Endothelial cell of umbilical vein (primary cell): ENCODE measurements at regions not wholly inside any gene's neighbourhood (a gene's known extent, or its start where the extent isn't known, plus 50 kb on each side); places are given as distances from the start of the nearest gene placed in this dataset.

ENCODE experiments used
- BruUV-seq: library from RNA; stranded (reverse); fragments of 400-500 nt; replicated peaks from 2 replicates; lab custom pipeline; 2021; lab: Mats Ljungman, UMichigan
- CTCF ChIA-PET: fragments of 300-600, 350-600 bp; sonication (Branson Sonifier 250); formaldehyde crosslinking; loops from one replicate; lab custom pipeline; 2021; ENCODE audit warnings: antibody characterized with exemption, inconsistent platforms; lab: Charles Lee
- POLR2A ChIA-PET: fragments of 300-600, 350-600 bp; sonication (Branson Sonifier 250); formaldehyde crosslinking; loops from one replicate; lab custom pipeline; 2021; ENCODE audit warnings: antibody characterized with exemption, inconsistent platforms; lab: Charles Lee
- DNase-seq: peaks from one replicate; pipeline ENCODE4 v3.0.0-alpha.2; 2011; ENCODE audit warnings: low read depth, low spot score
- FAIRE-seq: peaks from 2 replicates; lab custom pipeline; 2011; peaks lifted over from hg19 to GRCh38; lab: Jason Lieb, UNC
- H2AFZ ChIP-seq: 2 replicates; pipeline ENCODE4 v1.6.0; 2012; ENCODE audit warnings: low read depth, low read length, control low read depth, inconsistent platforms
- H3K27ac ChIP-seq: 2 replicates; pipeline ENCODE4 v1.5.1; 2011; ENCODE audit warnings: low read depth, mild to moderate bottlenecking, control low read depth, low read length, moderate library complexity; ENCODE audit not compliant: insufficient read depth
- H3K27me3 ChIP-seq, 2 experiments: 2 replicates each; pipeline versions ENCODE4 v1.6.0 to v1.6.1; 2011; ENCODE audit warnings: low read length in 2 of 2, mixed read lengths in 1 of 2; ENCODE audit not compliant: control insufficient read depth in 2 of 2, insufficient read depth in 2 of 2
- H3K36me3 ChIP-seq, 2 experiments: 2 replicates in 1 of 2; 3 replicates in 1 of 2; pipeline ENCODE4 v1.5.1; 2011; ENCODE audit warnings: low read length in 2 of 2, mild to moderate bottlenecking in 1 of 2, moderate library complexity in 1 of 2; ENCODE audit not compliant: control insufficient read depth in 2 of 2, insufficient read depth in 2 of 2; ENCODE audit errors: extremely low read depth in 1 of 2
- H3K4me1 ChIP-seq: 3 replicates; pipeline ENCODE4 v1.5.1; 2011; ENCODE audit warnings: mild to moderate bottlenecking, low read length; ENCODE audit not compliant: control insufficient read depth, insufficient read depth; ENCODE audit errors: extremely low read depth
- H3K4me2 ChIP-seq: 2 replicates; pipeline ENCODE4 v1.6.1; 2011; ENCODE audit warnings: low read length, control low read depth, mixed read lengths; ENCODE audit not compliant: insufficient read depth
- H3K4me3 ChIP-seq, 3 experiments: fragments of 200-600 bp in 1 of 3; sonication (generic), shearing (Covaris generic) in 1 of 3; replicated peaks in 1 of 3; 2 replicates each; pipeline ENCODE4 v1.5.1; 2011 to 2016; ENCODE audit warnings: control low read depth in 3 of 3, low read length in 3 of 3, mild to moderate bottlenecking in 2 of 3, inconsistent platforms in 1 of 3, low read depth in 1 of 3, moderate library complexity in 1 of 3; ENCODE audit not compliant: insufficient read depth in 1 of 3
- H3K79me2 ChIP-seq: 2 replicates; pipeline ENCODE4 v1.6.0; 2012; ENCODE audit warnings: low read length, inconsistent platforms; ENCODE audit not compliant: control insufficient read depth, insufficient read depth
- H3K9ac ChIP-seq: replicated peaks from 2 replicates; pipeline ENCODE3; 2011; ENCODE audit warnings: low read length, control low read depth; ENCODE audit not compliant: insufficient read depth; ENCODE audit errors: extremely low read depth
- H3K9me1 ChIP-seq: replicated peaks from 3 replicates; pipeline ENCODE4 v1.6.0; 2011; ENCODE audit warnings: mild to moderate bottlenecking, low read length; ENCODE audit not compliant: control insufficient read depth, insufficient read depth; ENCODE audit errors: extremely low read depth
- H3K9me3 ChIP-seq: replicated peaks from 2 replicates; pipeline ENCODE4 v1.5.1; 2012; ENCODE audit warnings: low read length, inconsistent platforms; ENCODE audit not compliant: control insufficient read depth, insufficient read depth
- H4K20me1 ChIP-seq: replicated peaks from 2 replicates; pipeline ENCODE3; 2011; ENCODE audit warnings: mild to moderate bottlenecking, low read length; ENCODE audit not compliant: control insufficient read depth, insufficient read depth; ENCODE audit errors: extremely low read depth
- EZH2 ChIP-seq: IDR thresholded peaks from 2 replicates; pipeline ENCODE4 v1.6.1; 2012; ENCODE audit warnings: borderline replicate concordance, low read depth, mild to moderate bottlenecking, moderate library complexity, low read length, inconsistent platforms; ENCODE audit not compliant: severe bottlenecking
- FOS ChIP-seq: IDR thresholded peaks from 2 replicates; pipeline ENCODE4 v1.6.1; 2011; ENCODE audit warnings: mild to moderate bottlenecking, low read length, moderate library complexity, borderline replicate concordance; ENCODE audit not compliant: insufficient read depth
- GATA2 ChIP-seq: IDR thresholded peaks from 2 replicates; pipeline ENCODE4 v1.7.0; 2011; ENCODE audit warnings: low read depth, mild to moderate bottlenecking, moderate library complexity, mixed read lengths, low read length; ENCODE audit not compliant: insufficient read length, insufficient read depth
- JUN ChIP-seq: IDR thresholded peaks from 2 replicates; pipeline ENCODE4 v1.6.1; 2011; ENCODE audit warnings: borderline replicate concordance, low read depth; ENCODE audit not compliant: insufficient read length, insufficient read depth
- MYC ChIP-seq: IDR thresholded peaks from one replicate; pipeline ENCODE4 v1.6.1; 2011; ENCODE audit warnings: mild to moderate bottlenecking, low read depth, low read length
- POLR2A ChIP-seq: IDR thresholded peaks from 2 replicates; pipeline ENCODE4 v1.6.1; 2012; ENCODE audit warnings: low read depth, mild to moderate bottlenecking, control low read depth, low read length
- POLR2AphosphoS5 ChIP-seq: IDR thresholded peaks from 2 replicates; pipeline ENCODE4 v1.6.1; 2012; ENCODE audit warnings: low read depth, mild to moderate bottlenecking, control low read depth, low read length, moderate library complexity; ENCODE audit not compliant: insufficient read depth
- dilution Hi-C: fragments of 300-500 bp; cut with MboI; formaldehyde crosslinking; loops from one replicate; pipeline ENCODE4 v1.15.0; 2019; ENCODE audit warnings: low sequenced_read_pairs; ENCODE audit not compliant: extremely low pct_ligation_motif_present
- intact Hi-C: fragments of 100-400 bp; cut with micrococcal nuclease; formaldehyde crosslinking; loops from one replicate; pipeline ENCODE4 v1.10.0; 2022
- TF ChIP-seq, protein P1 (sequence below): IDR thresholded peaks from 2 replicates; pipeline ENCODE4 v1.6.1; 2011; ENCODE audit not compliant: insufficient read depth, insufficient read length
- TF ChIP-seq, protein P2 (sequence below), 2 donors: IDR thresholded peaks; 1 replicate in 1 of 2; 2 replicates in 1 of 2; pipeline ENCODE4 v1.5.1; 2011; ENCODE audit warnings: low read length in 2 of 2, mild to moderate bottlenecking in 2 of 2, moderate library complexity in 2 of 2, control low read depth in 1 of 2, inconsistent platforms in 1 of 2, low read depth in 1 of 2; ENCODE audit not compliant: insufficient read depth in 1 of 2; ENCODE audit errors: extremely low read depth in 1 of 2

DNA sequence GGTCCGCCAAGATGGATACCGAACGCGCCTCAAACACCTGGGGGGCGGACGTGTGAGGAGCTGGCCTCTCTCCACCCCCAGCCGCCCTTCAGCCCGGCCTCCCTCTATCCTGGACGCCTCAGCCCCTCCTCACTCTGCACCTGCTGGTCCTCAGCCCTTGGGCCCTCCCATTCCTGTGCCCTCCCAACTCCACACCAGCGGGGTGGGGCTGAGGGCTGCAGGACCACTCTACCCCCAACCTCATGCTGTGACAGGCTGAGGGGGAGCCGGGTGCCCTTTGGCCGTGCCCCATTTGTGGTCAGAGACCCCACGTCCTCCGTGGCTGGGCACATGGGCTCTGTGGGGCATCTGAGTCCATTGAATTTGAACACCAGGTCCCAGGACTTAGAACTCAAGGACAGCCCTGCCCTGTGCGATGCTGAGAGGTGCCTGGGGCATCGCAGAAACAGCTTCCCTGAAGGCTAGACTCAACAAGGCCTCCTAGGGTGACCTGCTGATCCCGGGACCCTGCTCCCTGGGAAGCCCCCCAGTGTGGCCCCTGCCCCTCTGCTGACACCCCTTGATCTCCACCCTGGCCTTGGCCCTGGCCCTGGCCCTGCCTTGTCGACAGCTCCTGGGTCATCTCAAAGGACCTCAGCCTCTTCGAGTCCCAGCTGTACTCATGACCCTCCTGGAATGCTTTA, 82.0 kb upstream of the SFSWAP start:
- H3K9me3 ChIP-seq = no peaks in the 10 kb centered on the region
- no peaks in the 10 kb centered on the region for H3K27me3 ChIP-seq
- no peak overlapping the region for H2AFZ ChIP-seq
- H3K79me2 ChIP-seq = no peaks in the 10 kb centered on the region
- FAIRE-seq = no peak
- H3K4me2 ChIP-seq = no peak overlapping the region
- no peaks in the 10 kb centered on the region for H3K4me1 ChIP-seq
- no peaks in the 10 kb centered on the region for H3K36me3 ChIP-seq
- no peak for DNase-seq
- no TSS peak for BruUV-seq
- H3K27ac ChIP-seq = no peak overlapping the region
- no peaks in the 10 kb centered on the region for H4K20me1 ChIP-seq
- no peak overlapping the region for H3K9ac ChIP-seq
- ChIA-PET POLR2A (no interaction called here), CTCF (no interaction called here)
- intact Hi-C loops = no loop called here
- no peak overlapping the region for H3K4me3 ChIP-seq
- TF ChIP-seq POLR2A (no peak), JUN (no peak), EZH2 (no peak), GATA2 (no peak), FOS (no peak), POLR2AphosphoS5 (no peak), MYC (no peak)
- TF ChIP-seq, protein P1, sequence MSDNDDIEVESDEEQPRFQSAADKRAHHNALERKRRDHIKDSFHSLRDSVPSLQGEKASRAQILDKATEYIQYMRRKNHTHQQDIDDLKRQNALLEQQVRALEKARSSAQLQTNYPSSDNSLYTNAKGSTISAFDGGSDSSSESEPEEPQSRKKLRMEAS = no peak
- TF ChIP-seq, protein P2, sequence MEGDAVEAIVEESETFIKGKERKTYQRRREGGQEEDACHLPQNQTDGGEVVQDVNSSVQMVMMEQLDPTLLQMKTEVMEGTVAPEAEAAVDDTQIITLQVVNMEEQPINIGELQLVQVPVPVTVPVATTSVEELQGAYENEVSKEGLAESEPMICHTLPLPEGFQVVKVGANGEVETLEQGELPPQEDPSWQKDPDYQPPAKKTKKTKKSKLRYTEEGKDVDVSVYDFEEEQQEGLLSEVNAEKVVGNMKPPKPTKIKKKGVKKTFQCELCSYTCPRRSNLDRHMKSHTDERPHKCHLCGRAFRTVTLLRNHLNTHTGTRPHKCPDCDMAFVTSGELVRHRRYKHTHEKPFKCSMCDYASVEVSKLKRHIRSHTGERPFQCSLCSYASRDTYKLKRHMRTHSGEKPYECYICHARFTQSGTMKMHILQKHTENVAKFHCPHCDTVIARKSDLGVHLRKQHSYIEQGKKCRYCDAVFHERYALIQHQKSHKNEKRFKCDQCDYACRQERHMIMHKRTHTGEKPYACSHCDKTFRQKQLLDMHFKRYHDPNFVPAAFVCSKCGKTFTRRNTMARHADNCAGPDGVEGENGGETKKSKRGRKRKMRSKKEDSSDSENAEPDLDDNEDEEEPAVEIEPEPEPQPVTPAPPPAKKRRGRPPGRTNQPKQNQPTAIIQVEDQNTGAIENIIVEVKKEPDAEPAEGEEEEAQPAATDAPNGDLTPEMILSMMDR (IDR thresholded peaks at IDR 0.05; ENCODE audit: extremely low read depth in 1 of 2, insufficient read depth in 1 of 2, low read depth in 1 of 2, low read length in 2 of 2) = no peak
- dilution Hi-C loops = no loop called here
- H3K9me1 ChIP-seq = no peaks in the 10 kb centered on the region
